Stimulated activated CD8-positive, alpha-beta memory T cell treated with anti-CD3 and anti-CD28 coated beads, Interleukin-7, amount 100 ng/mL, for 48 hours (primary cell): ENCODE measurements at regions not wholly inside any gene's neighbourhood (a gene's known extent, or its start where the extent isn't known, plus 50 kb on each side); places are given as distances from the start of the nearest gene placed in this dataset.
"Not testable (repeated sequence)": the region's sequence is repeated elsewhere in the genome, so short reads cannot be mapped to it uniquely, and the experiment has no call there.

Experiments used
- DNase-seq, 2 donors: peaks; one replicate each; pipeline ENCODE4 v3.0.0-alpha.2; 2020; ENCODE audit warnings: low read depth in 1 of 2; ENCODE audit errors: extremely low read depth in 1 of 2

- DNase-seq: no peak
These were observed 86.3 kb upstream of the PHLPP1 start for GRCh38 chr18:62629031-62629430.

DNA sequence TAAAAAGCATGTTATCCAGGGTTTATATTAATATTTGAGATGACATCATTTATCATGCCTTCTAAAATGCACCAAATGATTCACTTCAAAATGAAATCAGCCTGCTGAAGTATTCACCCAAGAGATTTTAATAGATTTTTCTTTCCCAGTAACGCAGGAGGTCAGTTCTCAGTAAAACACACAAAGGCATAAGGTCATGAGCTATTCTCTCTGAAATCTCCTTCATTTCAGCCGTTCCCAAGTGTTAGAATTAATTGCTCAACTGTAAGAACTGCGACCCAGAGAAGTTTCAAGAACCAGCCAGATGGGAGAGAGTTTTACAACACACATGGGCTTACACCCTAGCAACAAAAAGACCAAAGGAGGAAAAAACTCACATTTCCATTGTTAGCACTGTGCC, 84.2 kb upstream of the PHLPP1 start:
- no peak for DNase-seq

DNA sequence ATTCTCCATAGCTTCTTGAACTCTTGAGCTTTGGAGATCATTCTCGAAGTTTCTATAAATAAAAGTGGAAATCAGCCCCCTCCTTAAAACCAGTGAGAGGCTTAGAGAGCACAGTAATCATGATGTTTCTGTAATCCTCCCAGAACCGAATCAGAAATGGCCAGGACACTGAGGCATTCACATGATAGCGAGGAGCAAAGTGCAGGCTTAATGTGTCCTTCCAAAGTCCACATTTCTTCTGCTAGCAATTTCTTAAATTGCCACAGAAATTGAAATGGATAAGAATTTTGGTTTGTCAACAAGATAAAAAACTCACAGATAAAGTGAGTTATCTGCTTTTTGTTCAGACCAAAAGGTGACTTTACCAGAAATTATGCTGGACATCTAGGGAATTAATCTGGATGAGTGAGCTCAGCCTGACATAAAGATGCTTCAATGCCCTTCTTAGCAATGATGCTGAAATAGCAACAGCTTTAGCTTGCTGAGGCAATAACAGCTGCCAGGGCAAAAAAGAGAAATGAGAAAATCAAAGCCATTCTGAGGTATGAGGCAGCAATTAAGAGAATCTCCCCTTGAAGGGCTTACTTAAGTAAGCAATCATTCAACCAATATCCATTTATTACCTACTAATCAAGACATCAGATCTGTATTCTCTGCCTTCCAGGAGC, 82.4 kb upstream of the PHLPP1 start:
- no peak for DNase-seq

- no peak for DNase-seq
These were observed 80.9 kb upstream of the PHLPP1 start for GRCh38 chr18:62634458-62634857.

- no peak for DNase-seq
These were observed 80.2 kb upstream of the PHLPP1 start for GRCh38 chr18:62634979-62635630.

DNA sequence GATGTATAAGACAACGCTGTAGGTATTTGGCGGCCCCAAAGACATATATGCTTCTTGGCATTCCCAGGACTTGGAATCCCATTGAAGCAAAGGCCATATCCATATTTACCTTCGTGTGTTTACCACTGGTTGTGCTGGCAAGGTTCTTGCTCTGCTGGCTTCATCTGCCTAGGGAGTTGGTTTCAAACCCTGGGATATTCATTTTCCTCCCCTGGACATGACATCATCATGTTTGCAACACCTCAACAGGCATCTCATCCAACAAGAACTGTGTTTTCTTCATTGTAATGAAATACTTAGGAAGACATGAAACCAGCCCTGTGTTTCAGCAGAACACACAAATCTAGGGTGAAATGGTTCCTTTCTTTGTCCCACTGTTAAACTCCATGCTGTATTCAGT, 77.9 kb upstream of the PHLPP1 start:
- DNase-seq: no peak

- DNase-seq: peak; percentile 10 to 38
These were observed 77.3 kb upstream of the PHLPP1 start for GRCh38 chr18:62637807-62638687.

DNA sequence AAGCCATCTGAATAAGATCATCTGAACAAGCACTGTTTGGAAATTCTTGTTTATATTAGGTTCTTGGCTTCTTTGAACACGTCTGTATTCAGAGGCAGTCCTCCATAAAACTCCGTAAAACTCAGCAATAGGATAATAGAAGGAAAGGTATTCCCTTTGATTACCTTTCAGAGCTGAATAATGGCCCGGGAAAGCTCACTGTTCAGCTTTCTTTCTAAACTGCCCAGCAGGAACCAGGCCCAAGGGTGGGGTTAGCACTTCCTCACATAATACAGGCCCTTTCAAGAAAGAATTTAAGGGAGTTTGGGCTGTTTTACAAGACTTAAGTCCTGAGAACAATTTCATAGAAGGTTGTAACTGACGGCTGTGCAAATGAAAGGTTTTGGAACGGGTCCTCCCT, 72.2 kb upstream of the PHLPP1 start:
- DNase-seq: no peak

GRCh38 chr18:62644773-62645172, 70.6 kb upstream of the PHLPP1 start:
- no peak for DNase-seq

- DNase-seq: no peak
These were observed 68.2 kb upstream of the PHLPP1 start for GRCh38 chr18:62647179-62647578.

- DNase-seq: no peak
These were observed 67.2 kb upstream of the PHLPP1 start for GRCh38 chr18:62648045-62648678.

DNA sequence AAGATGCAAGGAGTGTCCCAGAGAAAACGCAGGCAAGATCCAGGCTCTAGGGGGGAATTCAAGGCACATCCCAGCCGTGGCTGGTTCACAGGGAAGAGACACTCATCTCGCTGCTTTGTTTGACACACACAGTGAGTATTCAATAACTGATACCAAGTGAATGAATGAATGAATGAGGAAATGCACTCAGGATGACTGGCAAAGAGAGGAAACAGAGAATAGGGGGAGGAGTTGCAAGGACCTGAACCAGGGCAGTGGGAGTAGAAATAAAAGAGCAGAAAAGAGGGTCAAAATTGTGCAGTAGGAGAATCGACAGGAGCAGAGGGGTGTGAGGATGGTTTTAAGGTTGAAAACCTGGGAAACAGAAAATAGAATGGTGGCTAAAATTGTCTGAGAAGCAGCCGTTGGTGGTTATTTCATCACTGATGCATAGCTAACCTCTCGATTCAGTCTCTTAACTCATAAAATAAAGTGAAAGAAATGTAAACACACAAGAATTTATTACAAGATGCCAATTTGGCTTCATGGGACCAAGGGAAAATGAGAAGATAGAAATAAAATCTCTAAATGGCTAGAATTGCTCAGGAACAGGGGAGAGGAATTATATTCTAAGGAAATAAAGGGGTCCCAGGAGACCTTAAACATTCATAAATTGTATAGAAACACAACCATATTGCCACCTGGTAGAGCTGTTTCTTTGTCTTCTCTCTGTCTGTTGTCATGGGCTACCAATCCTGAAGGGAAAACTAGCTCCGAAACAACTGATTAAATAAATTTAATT, 63.9 kb upstream of the PHLPP1 start:
- no peak for DNase-seq

DNA sequence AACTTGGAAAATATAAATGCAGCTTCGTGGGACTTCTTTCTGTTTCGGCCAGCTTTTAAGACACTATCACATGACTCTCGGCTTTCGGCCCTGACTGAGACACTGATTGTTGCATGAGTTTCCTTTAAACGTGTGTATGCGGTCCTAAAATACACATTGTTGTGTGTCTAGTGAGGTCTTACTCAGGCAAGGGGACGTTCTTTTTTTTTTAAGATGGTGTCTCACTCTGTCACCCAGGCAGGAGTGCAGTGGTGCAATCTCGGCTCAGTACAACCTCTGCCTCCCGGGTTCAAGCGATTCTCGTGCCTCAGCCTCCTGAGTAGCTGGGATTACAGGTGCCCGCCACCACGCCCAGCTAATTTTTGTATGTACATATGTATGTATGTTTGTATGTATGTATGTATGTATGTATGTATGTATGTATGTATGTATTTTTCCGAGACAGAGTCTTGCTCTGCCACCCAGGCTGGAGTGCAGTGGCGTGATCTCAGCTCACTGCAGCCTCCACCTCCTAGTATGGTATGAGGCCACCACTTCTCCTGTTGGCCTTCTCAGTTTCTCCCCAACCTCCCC, 63.2 kb upstream of the PHLPP1 start:
- not testable (repeated sequence) for DNase-seq

- DNase-seq: no peak
These were observed 59.7 kb upstream of the PHLPP1 start for GRCh38 chr18:62655520-62656219.

- no peak for DNase-seq
These were observed 57.3 kb upstream of the PHLPP1 start for GRCh38 chr18:62658028-62658427.

DNA sequence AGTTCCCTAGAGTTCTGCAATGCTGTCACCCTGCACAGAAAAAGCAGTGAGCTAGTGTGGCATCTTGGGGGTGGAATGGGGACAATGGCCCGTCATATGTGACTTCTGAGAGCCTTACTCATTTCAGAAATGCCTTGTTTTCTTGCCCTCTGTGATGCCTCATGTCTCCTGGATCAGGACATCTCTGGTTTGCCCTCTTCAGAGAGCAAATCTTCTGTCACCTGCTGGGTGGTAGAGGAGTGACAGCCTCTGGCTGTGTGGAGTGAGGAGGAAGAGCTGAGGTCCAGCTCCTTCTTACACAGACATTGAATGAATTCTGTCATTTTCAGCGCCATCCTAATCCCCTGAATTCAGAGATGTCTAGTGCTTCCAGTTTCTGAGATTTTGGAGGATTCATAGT, 55.6 kb upstream of the PHLPP1 start:
- DNase-seq: no peak

GRCh38 chr18:62660691-62661090, 54.6 kb upstream of the PHLPP1 start:
- no peak for DNase-seq

GRCh38 chr18:62663731-62664336, 51.5 kb upstream of the PHLPP1 start:
- no peak for DNase-seq

GRCh38 chr18:62664414-62664813, 50.9 kb upstream of the PHLPP1 start:
- no peak for DNase-seq
